ENCODE measurements at regions not wholly inside any gene's neighbourhood (a gene's known extent, or its start where the extent isn't known, plus 50 kb on each side); places are given as distances from the start of the nearest gene placed in this dataset.

DNA sequence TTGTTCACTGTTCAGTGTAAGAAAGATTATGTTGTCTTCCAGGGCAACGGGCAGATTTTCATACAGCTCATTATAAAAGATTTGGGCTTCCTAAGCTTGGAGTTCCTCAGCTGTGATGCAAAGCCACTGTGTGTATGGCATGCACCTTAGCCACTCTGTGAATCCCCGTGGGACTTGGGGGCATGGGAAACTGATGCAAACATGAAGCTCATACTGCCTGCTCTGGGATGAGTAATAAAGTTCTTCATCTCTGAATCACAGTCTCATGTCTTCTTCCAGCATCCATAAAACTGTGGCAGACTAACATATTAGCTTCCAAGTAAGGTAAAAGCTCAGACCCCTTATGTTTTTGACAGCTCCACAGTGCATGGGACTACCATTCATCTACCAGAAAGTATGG lies 154.3 kb upstream of the RORA start:
- Histone ChIP-seq H2BK12ac (ENCODE audit: insufficient read length, low read depth, low read length) (no peak overlapping the region), H3K4me1 (ENCODE audit: insufficient read depth, low read length) (no peaks in the 10 kb centered on the region), H3K23ac (ENCODE audit: insufficient read length, low read depth, low read length) (no peak overlapping the region), H3K9me3 (ENCODE audit: control insufficient read depth, low read depth, low read length) (no peaks in the 10 kb centered on the region), H4K20me1 (ENCODE audit: control insufficient read depth, insufficient read depth, insufficient read length) (no peaks in the 10 kb centered on the region), H3K56ac (ENCODE audit: insufficient read length, low read depth, low read length) (no peak overlapping the region), H3K4ac (ENCODE audit: low read depth, low read length) (no peak overlapping the region), H3K18ac (ENCODE audit: insufficient read length, low read depth, low read length) (no peak overlapping the region), H2BK120ac (ENCODE audit: low read depth, low read length, poor library complexity, severe bottlenecking) (no peak overlapping the region), H3K9ac (ENCODE audit: extremely low read depth, insufficient read length, low read length) (no peak overlapping the region), H3T11ph (ENCODE audit: low read length) (no peak overlapping the region), H3K79me2 (ENCODE audit: insufficient read depth, low read length) (no peaks in the 10 kb centered on the region), H3K27ac (ENCODE audit: insufficient read length, low read depth, low read length) (no peak overlapping the region), H4K8ac (replicated peaks; ENCODE audit: insufficient read length, low read depth, low read length) (no peak overlapping the region), H3K23me2 (ENCODE audit: insufficient read length, low read depth, low read length, poor library complexity, severe bottlenecking) (no peaks in the 10 kb centered on the region), H2BK5ac (ENCODE audit: insufficient read length, low read length) (no peak overlapping the region), H4K5ac (ENCODE audit: insufficient read length, low read depth, low read length) (no peak overlapping the region), H2BK20ac (ENCODE audit: low read depth, low read length, poor library complexity, severe bottlenecking) (no peak overlapping the region), H3K14ac (ENCODE audit: insufficient read depth, low read length) (no peak overlapping the region), H2BK15ac (ENCODE audit: low read depth, low read length) (no peak overlapping the region), H3K27me3 (ENCODE audit: insufficient read depth, low read length) (no peaks in the 10 kb centered on the region), H2AK5ac (ENCODE audit: insufficient read length, low read length) (no peak overlapping the region), H2AFZ (ENCODE audit: low read length) (no peak overlapping the region), H3K4me2 (ENCODE audit: insufficient read depth, insufficient read length, low read length) (no peak overlapping the region), H3K79me1 (ENCODE audit: insufficient read depth, low read depth, low read length, poor library complexity, severe bottlenecking) (no peaks in the 10 kb centered on the region), H4K91ac (ENCODE audit: insufficient read length, low read depth, low read length) (no peak overlapping the region)
- Mint-ChIP-seq H3K36me3 (ENCODE audit: insufficient read depth in 1 of 3, low read depth in 3 of 3) (peaks cover 0 to 4% (median 0%) of the 10 kb centered on the region in 3 experiments; a peak in 2 of 7 replicates), H3K4me1 (peaks cover 7 to 11% of the 10 kb centered on the region in 2 experiments), H3K27ac (no peak overlapping the region), H3K27me3 (ENCODE audit: low read depth) (no peaks in the 10 kb centered on the region), H3K4me3 (no peak overlapping the region), H3K9me3 (peaks cover 3 to 5% of the 10 kb centered on the region in 2 experiments; a peak in 3 of 5 replicates)
- no peak for DNase-seq
- no CpG with 5 or more reads among the region's 2 CpGs for WGBS (ENCODE audit: extremely low coverage, insufficient read length, low lambda C conversion rate)
- TF ChIP-seq CTCF (conservative IDR thresholded peaks at IDR 0.05): no peak
